SH-SY5Y (cell line): ENCODE measurements at regions not wholly inside any gene's neighbourhood (a gene's known extent, or its start where the extent isn't known, plus 50 kb on each side); places are given as distances from the start of the nearest gene placed in this dataset.

Source experiments
- GATA2 ChIP-seq: IDR thresholded peaks from 2 replicates; pipeline ENCODE4 v1.6.1; 2011; ENCODE audit warnings: mild to moderate bottlenecking, low read depth, low read length
- GATA3 ChIP-seq: IDR thresholded peaks from 2 replicates; pipeline ENCODE4 v1.6.1; 2011; ENCODE audit warnings: low read depth, mild to moderate bottlenecking, low read length, moderate library complexity

DNA sequence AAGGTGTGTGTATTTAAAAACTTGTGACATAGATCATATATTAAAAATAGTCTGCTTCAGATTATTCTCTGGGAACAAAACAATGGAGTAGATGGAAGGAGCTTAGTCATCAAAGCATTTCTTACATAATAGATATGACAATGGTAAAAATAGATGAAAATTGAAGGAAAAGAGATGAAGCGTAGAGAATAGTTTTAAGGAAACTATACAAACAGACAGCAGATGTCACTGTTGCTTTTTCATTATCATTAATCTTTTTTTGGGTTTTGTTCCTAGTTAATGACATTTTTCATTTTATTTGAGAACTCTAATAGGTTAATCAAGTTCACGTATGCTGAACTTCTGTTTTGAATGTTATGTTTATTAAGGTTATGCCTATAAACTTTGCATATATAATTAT lies 149.2 kb upstream of the FBXO33 start:
- TF ChIP-seq GATA2 = no peak
- no peak for TF ChIP-seq GATA3
